OCI-LY3 (cell line): ENCODE measurements at regions not wholly inside any gene's neighbourhood (a gene's known extent, or its start where the extent isn't known, plus 50 kb on each side); places are given as distances from the start of the nearest gene placed in this dataset.

Experiments
- H2AFZ ChIP-seq: fragments of 200-600, 300-600 bp; shearing (Covaris generic); 2 replicates; pipeline ENCODE4 v1.6.0; 2014; ENCODE audit warnings: antibody characterized with exemption, low read depth, low read length
- H3K27ac ChIP-seq: fragments of 200-600, 300-600 bp; sonication (generic); 2 replicates; pipeline ENCODE4 v1.5.1; 2014; ENCODE audit warnings: mild to moderate bottlenecking, low read length, moderate library complexity, mixed read lengths
- H3K27me3 ChIP-seq: fragments of 200-600, 300-600 bp; sonication (generic); 2 replicates; pipeline ENCODE4 v1.6.1; 2014; ENCODE audit warnings: low read depth, low read length, mixed read lengths
- H3K36me3 ChIP-seq: fragments of 200-600, 300-600 bp; sonication (generic); replicated peaks from 2 replicates; pipeline ENCODE3; 2014; ENCODE audit warnings: low read depth, low read length, mixed read lengths
- H3K4me1 ChIP-seq: fragments of 300-600, 200-600 bp; sonication (generic); 2 replicates; pipeline ENCODE4 v1.6.1; 2014; ENCODE audit warnings: low read length, mixed read lengths
- H3K4me2 ChIP-seq: fragments of 200-600, 300-600 bp; sonication (generic); 2 replicates; pipeline ENCODE4 v1.6.1; 2014; ENCODE audit warnings: low read length, mixed read lengths
- H3K4me3 ChIP-seq: fragments of 300-600, 200-600 bp; sonication (generic); 2 replicates; pipeline ENCODE4 v1.5.1; 2014; ENCODE audit warnings: antibody characterized with exemption, mild to moderate bottlenecking, low read length, moderate library complexity
- H3K79me2 ChIP-seq: fragments of 300-600, 200-600 bp; shearing (Covaris generic); 2 replicates; pipeline ENCODE4 v1.6.1; 2014; ENCODE audit warnings: mild to moderate bottlenecking, low read length, mixed read lengths
- H3K9ac ChIP-seq: fragments of 300-600, 200-600 bp; shearing (Covaris generic); 2 replicates; pipeline ENCODE4 v1.6.0; 2014; ENCODE audit warnings: mild to moderate bottlenecking, low read length, moderate library complexity
- H3K9me3 ChIP-seq: fragments of 200-600, 300-600 bp; shearing (Covaris generic); 2 replicates; pipeline ENCODE4 v1.6.1; 2014; ENCODE audit warnings: low read length, mixed read lengths; ENCODE audit not compliant: insufficient read depth
- H4K20me1 ChIP-seq: fragments of 200-600, 300-600 bp; sonication (generic); 2 replicates; pipeline ENCODE4 v1.6.1; 2016; ENCODE audit warnings: low read length, mixed read lengths; ENCODE audit not compliant: insufficient read depth
- EZH2phosphoT487 ChIP-seq: fragments of 200-600 bp; shearing (Covaris generic); IDR thresholded peaks from 2 replicates; pipeline ENCODE4 v1.6.1; 2018; ENCODE audit warnings: antibody characterized with exemption, mixed run types, low read depth
- TF ChIP-seq, protein P1 (sequence below): fragments of 200-600, 300-600 bp; sonication (generic); IDR thresholded peaks from 2 replicates; pipeline ENCODE4 v1.5.1; 2014; ENCODE audit warnings: antibody characterized with exemption, low read length, low read depth

- TF ChIP-seq, protein P1, sequence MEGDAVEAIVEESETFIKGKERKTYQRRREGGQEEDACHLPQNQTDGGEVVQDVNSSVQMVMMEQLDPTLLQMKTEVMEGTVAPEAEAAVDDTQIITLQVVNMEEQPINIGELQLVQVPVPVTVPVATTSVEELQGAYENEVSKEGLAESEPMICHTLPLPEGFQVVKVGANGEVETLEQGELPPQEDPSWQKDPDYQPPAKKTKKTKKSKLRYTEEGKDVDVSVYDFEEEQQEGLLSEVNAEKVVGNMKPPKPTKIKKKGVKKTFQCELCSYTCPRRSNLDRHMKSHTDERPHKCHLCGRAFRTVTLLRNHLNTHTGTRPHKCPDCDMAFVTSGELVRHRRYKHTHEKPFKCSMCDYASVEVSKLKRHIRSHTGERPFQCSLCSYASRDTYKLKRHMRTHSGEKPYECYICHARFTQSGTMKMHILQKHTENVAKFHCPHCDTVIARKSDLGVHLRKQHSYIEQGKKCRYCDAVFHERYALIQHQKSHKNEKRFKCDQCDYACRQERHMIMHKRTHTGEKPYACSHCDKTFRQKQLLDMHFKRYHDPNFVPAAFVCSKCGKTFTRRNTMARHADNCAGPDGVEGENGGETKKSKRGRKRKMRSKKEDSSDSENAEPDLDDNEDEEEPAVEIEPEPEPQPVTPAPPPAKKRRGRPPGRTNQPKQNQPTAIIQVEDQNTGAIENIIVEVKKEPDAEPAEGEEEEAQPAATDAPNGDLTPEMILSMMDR: no peak
- Histone ChIP-seq H3K36me3 (peaks cover 6% of the 10 kb centered on the region), H2AFZ (no peak overlapping the region), H3K27ac (no peak overlapping the region), H3K4me2 (no peak overlapping the region), H3K4me1 (peaks cover 8% of the 10 kb centered on the region), H3K4me3 (no peak overlapping the region), H3K27me3 (no peaks in the 10 kb centered on the region), H3K79me2 (no peaks in the 10 kb centered on the region), H3K9ac (no peak overlapping the region), H3K9me3 (no peaks in the 10 kb centered on the region), H4K20me1 (no peaks in the 10 kb centered on the region)
Measured at GRCh38 chr4:115945026-115945425, 831.6 kb upstream of the NDST4 start.

DNA sequence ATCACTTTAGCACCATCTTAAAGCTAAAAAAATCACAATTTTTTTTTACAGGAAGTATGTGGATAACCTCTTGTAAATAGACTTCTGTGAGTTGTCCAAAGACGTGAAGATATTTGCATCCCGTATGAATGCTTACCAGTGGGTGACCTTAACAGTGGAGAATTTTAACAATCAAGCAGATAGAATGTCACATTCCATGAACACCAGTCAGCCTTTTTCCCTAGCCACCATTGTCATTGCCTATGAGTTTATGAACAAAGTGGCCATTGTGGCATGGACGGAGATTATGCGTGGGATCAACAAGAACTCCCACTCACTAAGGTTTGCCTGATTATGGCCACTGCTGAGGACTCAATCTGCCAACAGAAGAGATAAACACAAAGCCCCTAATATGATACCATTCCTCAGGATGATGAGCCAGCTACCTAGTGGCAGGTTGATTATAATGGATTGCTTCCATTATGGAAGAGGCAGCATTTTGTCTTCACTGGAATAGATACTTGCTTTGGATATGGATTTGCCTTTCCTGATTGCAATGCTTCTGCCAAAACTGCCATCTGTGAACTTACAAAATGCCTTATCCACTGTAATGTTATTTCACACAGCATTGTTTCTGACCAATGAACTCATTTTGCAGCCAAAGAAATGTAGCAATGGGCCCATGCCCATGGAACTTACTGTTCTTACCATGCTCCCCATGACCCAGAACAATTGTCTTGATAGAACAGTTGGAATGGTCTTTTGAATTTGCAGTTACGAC is 830.9 kb upstream of the NDST4 start:
- Histone ChIP-seq H3K4me3 (no peak overlapping the region), H2AFZ (no peak overlapping the region), H3K27me3 (no peaks in the 10 kb centered on the region), H3K9ac (no peak overlapping the region), H3K4me1 (peaks cover 1% of the 10 kb centered on the region; the same call in 1 of the 2 replicates), H3K79me2 (no peaks in the 10 kb centered on the region), H3K36me3 (no peaks in the 10 kb centered on the region), H3K27ac (no peak overlapping the region), H3K4me2 (no peak overlapping the region), H4K20me1 (no peaks in the 10 kb centered on the region), H3K9me3 (no peaks in the 10 kb centered on the region)
- TF ChIP-seq EZH2phosphoT487: no peak
- TF ChIP-seq, protein P1: no peak

- Histone ChIP-seq H2AFZ (0 out of 2 replicates have a peak overlapping the region, but pooled peaks have one; percentile 16), H3K4me2 (no peak overlapping the region), H3K36me3 (no peaks in the 10 kb centered on the region), H3K4me3 (no peak overlapping the region), H4K20me1 (no peaks in the 10 kb centered on the region), H3K9ac (no peak overlapping the region), H3K27ac (no peak overlapping the region), H3K4me1 (no peaks in the 10 kb centered on the region), H3K9me3 (no peaks in the 10 kb centered on the region), H3K27me3 (no peaks in the 10 kb centered on the region), H3K79me2 (no peaks in the 10 kb centered on the region)
- no peak for TF ChIP-seq EZH2phosphoT487
- TF ChIP-seq, protein P1: no peak
Measured at GRCh38 chr4:115938764-115939443, 825.5 kb upstream of the NDST4 start.

DNA sequence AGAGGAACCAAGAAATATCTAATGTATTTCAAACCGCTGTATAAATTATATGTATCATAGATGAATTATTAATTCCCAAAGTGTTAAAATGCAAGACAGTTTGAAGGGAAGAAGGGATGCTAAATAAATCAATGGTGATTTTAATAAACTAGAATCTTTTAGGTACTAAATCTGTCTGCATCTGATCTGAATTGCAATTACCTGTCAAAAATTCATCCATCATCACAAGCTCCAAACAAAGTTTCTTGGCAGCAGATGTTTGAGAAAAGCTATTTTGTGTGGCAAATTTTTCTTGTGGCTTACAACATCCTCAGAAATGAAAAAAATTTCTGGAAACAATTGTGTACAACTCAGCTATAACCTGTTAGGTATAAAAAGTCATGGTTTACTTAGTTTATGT is 816.0 kb upstream of the NDST4 start:
- no peaks in the 10 kb centered on the region for H3K27me3 ChIP-seq
- no peak for TF ChIP-seq EZH2phosphoT487
- TF ChIP-seq, protein P1: no peak
- no peak overlapping the region for H3K9ac ChIP-seq
- no peaks in the 10 kb centered on the region for H3K36me3 ChIP-seq
- no peaks in the 10 kb centered on the region for H4K20me1 ChIP-seq
- no peaks in the 10 kb centered on the region for H3K79me2 ChIP-seq
- H2AFZ ChIP-seq: no peak overlapping the region
- H3K4me3 ChIP-seq: no peak overlapping the region
- H3K4me1 ChIP-seq: no peaks in the 10 kb centered on the region
- H3K4me2 ChIP-seq: no peak overlapping the region
- H3K27ac ChIP-seq: no peak overlapping the region
- H3K9me3 ChIP-seq: no peaks in the 10 kb centered on the region
